ENCODE measurements at regions not wholly inside any gene's neighbourhood (a gene's known extent, or its start where the extent isn't known, plus 50 kb on each side); places are given as distances from the start of the nearest gene placed in this dataset.

GRCh38 chr3:18797378-18797777 is 350.9 kb upstream of the KCNH8 start:
- no peak for DNase-seq (ENCODE audit: low spot score)
- TF ChIP-seq CTCF (IDR thresholded peaks at IDR 0.05; ENCODE audit: extremely low read depth, insufficient read depth, missing control alignments) = no peak
- in situ Hi-C loops (cut with MboI; ENCODE audit: low pct_unique_long_range_greater_than_20kb, low sequenced_read_pairs, unreplicated experiment) = no loop called here

GRCh38 chr3:18795078-18795477 is 353.2 kb upstream of the KCNH8 start:
- in situ Hi-C loops (cut with MboI; ENCODE audit: low pct_unique_long_range_greater_than_20kb, low sequenced_read_pairs, unreplicated experiment) = no loop called here
- no peak for DNase-seq (ENCODE audit: low spot score)
- no peak for TF ChIP-seq CTCF (IDR thresholded peaks at IDR 0.05; ENCODE audit: extremely low read depth, insufficient read depth, missing control alignments)

- TF ChIP-seq CTCF (IDR thresholded peaks at IDR 0.05; ENCODE audit: extremely low read depth, insufficient read depth, missing control alignments) = no peak
- in situ Hi-C loops (cut with MboI; ENCODE audit: low pct_unique_long_range_greater_than_20kb, low sequenced_read_pairs, unreplicated experiment) = no loop called here
These were observed 356.6 kb upstream of the KCNH8 start for GRCh38 chr3:18791752-18792151.

GRCh38 chr3:18791182-18791581 is 357.1 kb upstream of the KCNH8 start:
- in situ Hi-C loops (cut with MboI; ENCODE audit: low pct_unique_long_range_greater_than_20kb, low sequenced_read_pairs, unreplicated experiment) = no loop called here
- DNase-seq (ENCODE audit: low spot score) = no peak
- no peak for TF ChIP-seq CTCF (IDR thresholded peaks at IDR 0.05; ENCODE audit: extremely low read depth, insufficient read depth, missing control alignments)

More at GRCh38 chr3:18791752-18792151, 356.6 kb upstream of the KCNH8 start:
- no peak for DNase-seq (ENCODE audit: low spot score)

GRCh38 chr3:18790384-18790783 is 357.9 kb upstream of the KCNH8 start:
- in situ Hi-C loops (cut with MboI; ENCODE audit: low pct_unique_long_range_greater_than_20kb, low sequenced_read_pairs, unreplicated experiment) = no loop called here
- DNase-seq (ENCODE audit: low spot score) = no peak

GRCh38 chr3:18789734-18790133 is 358.6 kb upstream of the KCNH8 start:
- in situ Hi-C loops (cut with MboI; ENCODE audit: low pct_unique_long_range_greater_than_20kb, low sequenced_read_pairs, unreplicated experiment) = no loop called here
- no peak for DNase-seq (ENCODE audit: low spot score)
- TF ChIP-seq CTCF (IDR thresholded peaks at IDR 0.05; ENCODE audit: extremely low read depth, insufficient read depth, missing control alignments) = no peak

More at GRCh38 chr3:18790384-18790783, 357.9 kb upstream of the KCNH8 start:
- TF ChIP-seq CTCF (IDR thresholded peaks at IDR 0.05; ENCODE audit: extremely low read depth, insufficient read depth, missing control alignments) = no peak

GRCh38 chr3:18787441-18787840 is 360.9 kb upstream of the KCNH8 start:
- DNase-seq (ENCODE audit: low spot score) = no peak
- in situ Hi-C loops (cut with MboI; ENCODE audit: low pct_unique_long_range_greater_than_20kb, low sequenced_read_pairs, unreplicated experiment) = no loop called here
- no peak for TF ChIP-seq CTCF (IDR thresholded peaks at IDR 0.05; ENCODE audit: extremely low read depth, insufficient read depth, missing control alignments)

Data from GM13977 (cell line).